Activated CD4-positive, alpha-beta T cell treated with anti-CD3 and anti-CD28 coated beads, Interleukin-2, Interleukin-4, amounts not matched to agents 100 ng/mL and 50 ng/mL, durations not matched to agents 16 hours and 8 hours (primary cell): ENCODE measurements at regions not wholly inside any gene's neighbourhood (a gene's known extent, or its start where the extent isn't known, plus 50 kb on each side); places are given as distances from the start of the nearest gene placed in this dataset.
A peak's percentile ranks its signal among the peaks of the same experiment; 100 is the strongest.

Experiments used
- DNase-seq: peaks from one replicate; pipeline ENCODE4 v3.0.0-alpha.2; 2020; ENCODE audit warnings: low spot score

GRCh38 chr18:41753826-41754225, 201.2 kb upstream of the PIK3C3 start:
- no peak for DNase-seq

GRCh38 chr18:41752826-41753225, 202.2 kb upstream of the PIK3C3 start:
- DNase-seq = no peak

GRCh38 chr18:41751652-41752051, 203.4 kb upstream of the PIK3C3 start:
- DNase-seq = no peak

- no peak for DNase-seq
These were observed 203.9 kb upstream of the PIK3C3 start for GRCh38 chr18:41751161-41751560.

GRCh38 chr18:41747723-41748242, 207.3 kb upstream of the PIK3C3 start:
- DNase-seq = no peak

- peak; percentile 26 for DNase-seq
These were observed 209.6 kb upstream of the PIK3C3 start for GRCh38 chr18:41745166-41746049.

GRCh38 chr18:41744421-41745030, 210.5 kb upstream of the PIK3C3 start:
- DNase-seq = no peak

GRCh38 chr18:41737218-41737617, 217.8 kb upstream of the PIK3C3 start:
- no peak for DNase-seq

- no peak for DNase-seq
These were observed 220.1 kb upstream of the PIK3C3 start for GRCh38 chr18:41734917-41735316.

GRCh38 chr18:41732356-41732755, 222.7 kb upstream of the PIK3C3 start:
- DNase-seq = no peak

GRCh38 chr18:41731884-41732283, 223.2 kb upstream of the PIK3C3 start:
- no peak for DNase-seq

GRCh38 chr18:41724195-41724594, 230.8 kb upstream of the PIK3C3 start:
- DNase-seq = no peak

GRCh38 chr18:41721103-41721790, 233.8 kb upstream of the PIK3C3 start:
- no peak for DNase-seq

- no peak for DNase-seq
These were observed 234.8 kb upstream of the PIK3C3 start for GRCh38 chr18:41720226-41720625.

GRCh38 chr18:41719808-41720207, 235.2 kb upstream of the PIK3C3 start:
- DNase-seq = no peak

GRCh38 chr18:41714872-41715271, 240.2 kb upstream of the PIK3C3 start:
- DNase-seq = no peak

GRCh38 chr18:41713969-41714825, 240.8 kb upstream of the PIK3C3 start:
- DNase-seq = no peak

- no peak for DNase-seq
These were observed 248.7 kb upstream of the PIK3C3 start for GRCh38 chr18:41706301-41706700.

GRCh38 chr18:41703744-41704530, 251.1 kb upstream of the PIK3C3 start:
- DNase-seq = no peak

- no peak for DNase-seq
These were observed 254.6 kb upstream of the PIK3C3 start for GRCh38 chr18:41700416-41700815.

GRCh38 chr18:41695441-41695840, 259.6 kb upstream of the PIK3C3 start:
- DNase-seq = no peak
